WTC11 (cell line): ENCODE measurements at regions not wholly inside any gene's neighbourhood (a gene's known extent, or its start where the extent isn't known, plus 50 kb on each side); places are given as distances from the start of the nearest gene placed in this dataset.
"Not testable (repeated sequence)": the region's sequence is repeated elsewhere in the genome, so short reads cannot be mapped to it uniquely, and the experiment has no call there.

Experiments used
- ATAC-seq: fragments of 200-7000 bp; cut with Tn5 transposase; 2 replicates; pipeline ENCODE4 v1.10.0; 2021; ENCODE audit warnings: mild to moderate bottlenecking, moderate library complexity
- CTCF ChIA-PET: fragments of 300-600 bp; sonication (Branson Sonifier 250); formaldehyde crosslinking; loops from one replicate; lab custom pipeline; 2021; ENCODE audit warnings: antibody characterized with exemption; lab: Charles Lee
- POLR2A ChIA-PET: fragments of 350-600 bp; sonication (Branson Sonifier 250); formaldehyde crosslinking; loops from one replicate; lab custom pipeline; 2021; ENCODE audit warnings: antibody characterized with exemption; lab: Charles Lee
- DNase-seq: peaks from one replicate; pipeline ENCODE4 v3.0.0; 2021; ENCODE audit warnings: low spot score
- H3K27ac Mint-ChIP-seq: 2 replicates; pipeline ENCODE4 v1.8.0; 2021; ENCODE audit warnings: mixed read lengths
- H3K27me3 Mint-ChIP-seq: 2 replicates; pipeline ENCODE4 v1.8.0; 2021; ENCODE audit warnings: low read depth, mild to moderate bottlenecking, moderate library complexity, mixed read lengths
- H3K36me3 Mint-ChIP-seq: 2 replicates; pipeline ENCODE4 v1.8.0; 2021; ENCODE audit warnings: mixed read lengths
- H3K4me1 Mint-ChIP-seq: 2 replicates; pipeline ENCODE4 v1.8.0; 2022; ENCODE audit warnings: mixed read lengths
- H3K4me3 Mint-ChIP-seq: 2 replicates; pipeline ENCODE4 v1.8.0; 2021; ENCODE audit warnings: mild to moderate bottlenecking, moderate library complexity, mixed read lengths
- H3K9me3 Mint-ChIP-seq: 2 replicates; pipeline ENCODE4 v1.8.0; 2021; ENCODE audit warnings: mixed read lengths

DNA sequence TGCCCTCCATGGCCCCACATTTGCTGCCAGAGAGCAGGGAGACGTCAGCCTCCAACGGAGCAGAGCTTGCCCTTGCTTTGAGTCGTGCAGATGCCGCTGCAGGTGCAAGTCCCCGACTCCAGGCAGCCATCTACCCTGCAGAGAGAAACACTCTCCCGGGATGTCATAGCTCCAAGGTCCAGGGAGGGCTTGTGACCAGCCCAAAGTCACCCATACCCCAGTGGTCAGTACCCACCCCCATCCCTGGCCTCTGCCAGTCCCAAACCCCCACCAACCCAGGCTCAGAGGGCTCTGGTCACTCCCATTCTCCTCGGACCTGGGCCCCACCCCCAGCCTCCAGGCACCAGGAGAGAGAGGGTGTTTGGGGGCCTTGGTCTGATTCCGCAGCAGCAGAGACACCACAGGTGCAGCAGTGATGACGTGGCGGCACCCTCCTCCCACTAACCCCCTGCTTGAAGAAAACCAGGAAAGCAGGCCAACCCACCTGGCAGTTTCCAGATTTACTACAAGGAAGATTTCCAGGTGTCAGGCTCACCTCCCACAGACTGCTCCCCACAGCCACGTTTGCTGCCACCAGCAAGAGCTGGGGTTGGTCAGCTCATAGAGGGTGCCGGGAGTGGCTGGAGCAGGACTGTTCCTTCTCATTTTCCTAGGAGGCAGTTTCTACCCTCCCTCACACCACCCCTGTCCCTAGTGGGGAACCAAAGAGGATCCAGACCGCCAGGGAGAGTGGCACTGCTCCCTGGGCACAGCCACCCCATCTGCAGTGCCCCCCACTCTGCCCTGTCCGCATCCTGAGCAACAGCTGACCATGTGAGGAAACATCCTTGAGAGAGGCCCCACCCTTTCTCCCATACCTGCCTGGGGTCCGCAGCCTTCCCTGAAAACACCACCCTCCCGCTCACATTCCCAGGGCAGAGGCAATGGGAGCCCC, 132.4 kb downstream of the TNFRSF13B start:
- CTCF ChIA-PET, H3K4me3 Mint-ChIP-seq, ATAC-seq, POLR2A ChIA-PET, H3K4me1 Mint-ChIP-seq, DNase-seq, H3K9me3 Mint-ChIP-seq, H3K27me3 Mint-ChIP-seq, H3K36me3 Mint-ChIP-seq, H3K27ac Mint-ChIP-seq: not testable (repeated sequence)

- H3K36me3 Mint-ChIP-seq, DNase-seq, ATAC-seq, H3K9me3 Mint-ChIP-seq, H3K4me3 Mint-ChIP-seq, CTCF ChIA-PET, H3K27me3 Mint-ChIP-seq, POLR2A ChIA-PET, H3K4me1 Mint-ChIP-seq, H3K27ac Mint-ChIP-seq: not testable (repeated sequence)
Observed at GRCh38 chr17:16838795-16839194, 133.1 kb downstream of the TNFRSF13B start.

DNA sequence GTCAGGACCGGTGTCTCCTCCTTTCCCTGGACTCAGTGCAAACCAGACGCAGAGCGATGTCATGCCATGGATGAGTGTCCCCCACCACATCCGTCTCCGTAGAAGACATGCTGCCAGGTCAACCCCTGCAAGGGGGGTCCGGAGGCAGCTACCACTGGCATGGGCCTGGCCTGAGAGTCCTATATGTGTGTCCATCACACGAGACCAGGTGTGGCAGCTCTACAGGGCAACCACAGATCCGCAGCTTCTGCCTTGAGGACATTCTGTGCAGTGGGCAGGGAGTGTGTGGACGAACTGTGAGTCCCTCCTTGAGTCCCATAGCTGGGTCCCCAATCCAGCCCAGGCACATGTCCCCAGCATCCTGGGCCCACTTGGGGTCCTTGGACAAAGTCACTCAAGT, 133.6 kb downstream of the TNFRSF13B start:
- not testable (repeated sequence) for ATAC-seq, H3K27me3 Mint-ChIP-seq

GRCh38 chr17:16837468-16838266, 134.3 kb downstream of the TNFRSF13B start:
- H3K4me3 Mint-ChIP-seq, H3K4me1 Mint-ChIP-seq, POLR2A ChIA-PET, ATAC-seq, DNase-seq, H3K27me3 Mint-ChIP-seq, H3K9me3 Mint-ChIP-seq, CTCF ChIA-PET, H3K36me3 Mint-ChIP-seq, H3K27ac Mint-ChIP-seq: not testable (repeated sequence)

More for the DNA sequence above, 133.6 kb downstream of the TNFRSF13B start:
- H3K36me3 Mint-ChIP-seq, POLR2A ChIA-PET, CTCF ChIA-PET, H3K9me3 Mint-ChIP-seq, H3K27ac Mint-ChIP-seq, H3K4me3 Mint-ChIP-seq, H3K4me1 Mint-ChIP-seq, DNase-seq: not testable (repeated sequence)

GRCh38 chr17:16836315-16836915, 135.5 kb downstream of the TNFRSF13B start:
- DNase-seq, CTCF ChIA-PET, H3K36me3 Mint-ChIP-seq, H3K9me3 Mint-ChIP-seq, ATAC-seq, H3K4me3 Mint-ChIP-seq, H3K27ac Mint-ChIP-seq, H3K4me1 Mint-ChIP-seq, POLR2A ChIA-PET, H3K27me3 Mint-ChIP-seq: not testable (repeated sequence)

- POLR2A ChIA-PET, H3K4me3 Mint-ChIP-seq, DNase-seq, H3K27me3 Mint-ChIP-seq, H3K9me3 Mint-ChIP-seq, CTCF ChIA-PET, H3K27ac Mint-ChIP-seq, ATAC-seq, H3K36me3 Mint-ChIP-seq, H3K4me1 Mint-ChIP-seq: not testable (repeated sequence)
Observed at GRCh38 chr17:16833517-16833916, 138.4 kb downstream of the TNFRSF13B start.

DNA sequence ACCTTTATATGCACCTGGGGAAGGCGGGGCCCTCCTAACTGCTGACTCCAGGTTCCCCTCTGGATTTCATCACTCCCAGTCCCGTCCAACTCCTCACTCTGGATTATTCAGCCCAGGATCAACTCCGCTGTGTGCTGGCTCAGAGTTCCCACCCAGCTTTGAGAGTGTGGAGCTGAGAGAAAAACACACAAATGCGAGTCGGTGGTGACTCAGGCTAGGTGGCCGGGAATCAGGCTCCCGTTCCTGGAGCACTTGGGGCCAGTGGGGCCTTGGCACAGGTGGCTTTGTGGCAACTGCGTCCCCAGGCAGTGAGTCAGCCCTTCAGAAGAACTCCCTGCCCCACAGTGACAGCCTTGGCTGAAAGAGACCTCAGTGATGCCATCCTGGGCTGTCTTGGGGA, 139.1 kb downstream of the TNFRSF13B start:
- H3K4me1 Mint-ChIP-seq, ATAC-seq, CTCF ChIA-PET, H3K27ac Mint-ChIP-seq, H3K9me3 Mint-ChIP-seq, POLR2A ChIA-PET, H3K4me3 Mint-ChIP-seq, H3K27me3 Mint-ChIP-seq, H3K36me3 Mint-ChIP-seq, DNase-seq: not testable (repeated sequence)

DNA sequence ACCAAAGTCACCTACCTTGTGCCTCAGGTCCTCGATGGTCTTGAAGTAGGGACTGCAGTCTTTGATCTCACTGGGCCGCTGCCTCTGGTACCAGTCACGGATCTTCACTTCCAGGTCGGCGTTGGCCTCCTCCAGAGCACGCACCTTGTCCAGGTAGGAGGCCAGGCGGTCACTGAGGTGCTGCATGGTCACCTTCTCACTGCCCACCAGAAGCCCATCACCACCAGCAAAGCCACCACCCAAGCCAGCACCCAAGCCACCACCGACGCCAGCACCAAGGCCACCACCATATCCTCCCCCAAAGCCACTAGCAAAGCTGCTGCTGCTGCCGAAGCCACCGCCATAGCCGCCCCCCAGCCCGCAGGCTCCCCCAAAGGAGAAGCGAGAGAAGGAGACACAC, 139.7 kb downstream of the TNFRSF13B start:
- H3K27ac Mint-ChIP-seq, H3K27me3 Mint-ChIP-seq, CTCF ChIA-PET, ATAC-seq, H3K4me1 Mint-ChIP-seq, H3K4me3 Mint-ChIP-seq, H3K36me3 Mint-ChIP-seq, DNase-seq, H3K9me3 Mint-ChIP-seq, POLR2A ChIA-PET: not testable (repeated sequence)

GRCh38 chr17:16830770-16831169, 140.7 kb downstream of the CCDC144A start:
- H3K36me3 Mint-ChIP-seq, DNase-seq, POLR2A ChIA-PET, H3K9me3 Mint-ChIP-seq, H3K27ac Mint-ChIP-seq, CTCF ChIA-PET, H3K27me3 Mint-ChIP-seq, H3K4me1 Mint-ChIP-seq, H3K4me3 Mint-ChIP-seq, ATAC-seq: not testable (repeated sequence)

DNA sequence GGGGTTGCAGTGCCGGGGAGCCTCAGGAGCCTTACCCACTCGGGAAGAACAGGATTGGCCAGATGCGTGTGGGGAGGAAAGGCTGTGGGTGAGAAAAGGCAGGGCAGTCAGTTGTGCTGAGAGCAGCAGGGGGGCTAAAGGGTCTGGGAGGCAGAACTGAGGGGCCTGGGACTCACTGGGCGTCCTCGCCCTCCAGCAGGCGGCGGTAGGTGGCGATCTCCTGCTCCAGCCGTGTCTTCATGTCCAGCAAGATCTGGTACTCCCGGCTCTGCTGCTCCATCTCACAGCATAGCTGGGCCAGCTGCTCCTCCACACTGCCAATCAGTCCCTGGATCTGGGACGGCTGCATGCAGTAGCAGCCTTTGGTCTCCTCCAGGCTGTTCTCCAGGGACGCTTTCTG, 140.2 kb downstream of the CCDC144A start:
- H3K36me3 Mint-ChIP-seq, H3K4me1 Mint-ChIP-seq, H3K4me3 Mint-ChIP-seq, POLR2A ChIA-PET, H3K9me3 Mint-ChIP-seq, H3K27me3 Mint-ChIP-seq, CTCF ChIA-PET, H3K27ac Mint-ChIP-seq: not testable (repeated sequence)
- ATAC-seq (peak; percentile 52), DNase-seq (peak; percentile 24)
